ENCODE measurements at regions not wholly inside any gene's neighbourhood (a gene's known extent, or its start where the extent isn't known, plus 50 kb on each side); places are given as distances from the start of the nearest gene placed in this dataset.

- H3K27me3 ChIP-seq (ENCODE audit: insufficient read depth, low read length) = no peaks in the 10 kb centered on the region
- peaks cover 0 to 2% of the 10 kb centered on the region in 2 experiments for H3K4me1 ChIP-seq (ENCODE audit: control insufficient read depth in 1 of 2, insufficient read depth in 2 of 2, low read length in 2 of 2)
- no peak overlapping the region for H2AK5ac ChIP-seq (ENCODE audit: low read length)
- no peak overlapping the region for H2BK12ac ChIP-seq (ENCODE audit: low read length)
- no peak overlapping the region for H3K4me3 ChIP-seq (ENCODE audit: low read depth, low read length)
- no peak overlapping the region for H4K12ac ChIP-seq (ENCODE audit: low read depth, low read length)
- H2BK120ac ChIP-seq (ENCODE audit: insufficient read depth, low read length, poor library complexity) = no peak overlapping the region
- no peak overlapping the region for H3K18ac ChIP-seq (ENCODE audit: low read length)
- no peak overlapping the region for H3K27ac ChIP-seq (ENCODE audit: low read depth, low read length)
- H4K8ac ChIP-seq (ENCODE audit: low read depth, low read length) = no peak overlapping the region
- H2AFZ ChIP-seq (ENCODE audit: insufficient read depth, low read length, poor library complexity) = no peak overlapping the region
- no peak overlapping the region for H3K23ac ChIP-seq (ENCODE audit: low read length)
- no peak overlapping the region for H3K14ac ChIP-seq (ENCODE audit: low read length)
- H3K79me1 ChIP-seq (ENCODE audit: low read length) = no peaks in the 10 kb centered on the region
- no peaks in the 10 kb centered on the region for H3K79me2 ChIP-seq (ENCODE audit: control insufficient read depth, insufficient read depth, low read length, poor library complexity)
- H3K4ac ChIP-seq (ENCODE audit: low read depth, low read length) = no peak overlapping the region
- no peak overlapping the region for H4K91ac ChIP-seq (ENCODE audit: low read depth, low read length)
- no peak overlapping the region for H3K4me2 ChIP-seq (ENCODE audit: low read length)
- H3K9ac ChIP-seq (ENCODE audit: low read length) = no peak overlapping the region
- no peak overlapping the region for H2BK5ac ChIP-seq (ENCODE audit: low read depth, low read length, poor library complexity)
- WGBS (ENCODE audit: extremely low coverage, insufficient coverage, insufficient read length) = no CpG with 5 or more reads among the region's 6 CpGs
- H3K36me3 ChIP-seq (ENCODE audit: control insufficient read depth in 1 of 2, insufficient read depth in 2 of 2, low read length in 2 of 2) = no peaks in the 10 kb centered on the region
- no peak for DNase-seq
- H3K9me3 ChIP-seq (ENCODE audit: insufficient read depth, low read depth, low read length) = no peaks in the 10 kb centered on the region
Observed at GRCh38 chr13:102933122-102933521, 87.3 kb downstream of the ERCC5 start.

GRCh38 chr13:102932331-102932730, 86.5 kb downstream of the ERCC5 start:
- Histone ChIP-seq H3K4me3 (ENCODE audit: low read depth, low read length) (no peak overlapping the region), H2BK120ac (ENCODE audit: insufficient read depth, low read length, poor library complexity) (no peak overlapping the region), H3K27me3 (ENCODE audit: insufficient read depth, low read length) (no peaks in the 10 kb centered on the region), H3K4me2 (ENCODE audit: low read length) (no peak overlapping the region), H3K36me3 (ENCODE audit: control insufficient read depth in 1 of 2, insufficient read depth in 2 of 2, low read length in 2 of 2) (no peaks in the 10 kb centered on the region), H3K9ac (ENCODE audit: low read length) (no peak overlapping the region), H3K79me2 (ENCODE audit: control insufficient read depth, insufficient read depth, low read length, poor library complexity) (no peaks in the 10 kb centered on the region), H3K14ac (ENCODE audit: low read length) (no peak overlapping the region), H4K8ac (ENCODE audit: low read depth, low read length) (no peak overlapping the region), H3K23ac (ENCODE audit: low read length) (no peak overlapping the region), H3K79me1 (ENCODE audit: low read length) (no peaks in the 10 kb centered on the region), H4K91ac (ENCODE audit: low read depth, low read length) (no peak overlapping the region), H3K18ac (ENCODE audit: low read length) (no peak overlapping the region), H2AFZ (ENCODE audit: insufficient read depth, low read length, poor library complexity) (no peak overlapping the region), H3K9me3 (ENCODE audit: insufficient read depth, low read depth, low read length) (no peaks in the 10 kb centered on the region), H3K4me1 (ENCODE audit: control insufficient read depth in 1 of 2, insufficient read depth in 2 of 2, low read length in 2 of 2) (peaks cover 0 to 2% of the 10 kb centered on the region in 2 experiments), H2AK5ac (ENCODE audit: low read length) (no peak overlapping the region), H3K27ac (ENCODE audit: low read depth, low read length) (no peak overlapping the region), H3K4ac (ENCODE audit: low read depth, low read length) (no peak overlapping the region), H2BK5ac (ENCODE audit: low read depth, low read length, poor library complexity) (no peak overlapping the region), H4K12ac (ENCODE audit: low read depth, low read length) (no peak overlapping the region), H2BK12ac (ENCODE audit: low read length) (no peak overlapping the region)
- DNase-seq = no peak
- WGBS (ENCODE audit: extremely low coverage, insufficient coverage, insufficient read length) = no CpG with 5 or more reads among the region's 4 CpGs

GRCh38 chr13:102930566-102930965, 84.7 kb downstream of the ERCC5 start:
- Histone ChIP-seq H2BK120ac (ENCODE audit: insufficient read depth, low read length, poor library complexity) (no peak overlapping the region), H3K4me1 (ENCODE audit: control insufficient read depth in 1 of 2, insufficient read depth in 2 of 2, low read length in 2 of 2) (peaks cover 0 to 2% of the 10 kb centered on the region in 2 experiments), H2AFZ (ENCODE audit: insufficient read depth, low read length, poor library complexity) (no peak overlapping the region), H3K27ac (ENCODE audit: low read depth, low read length) (no peak overlapping the region), H3K4me2 (ENCODE audit: low read length) (no peak overlapping the region), H3K9ac (ENCODE audit: low read length) (no peak overlapping the region), H4K91ac (ENCODE audit: low read depth, low read length) (no peak overlapping the region), H2BK5ac (ENCODE audit: low read depth, low read length, poor library complexity) (no peak overlapping the region), H3K4ac (ENCODE audit: low read depth, low read length) (no peak overlapping the region), H3K4me3 (ENCODE audit: low read depth, low read length) (no peak overlapping the region), H3K36me3 (ENCODE audit: control insufficient read depth in 1 of 2, insufficient read depth in 2 of 2, low read length in 2 of 2) (no peaks in the 10 kb centered on the region), H3K23ac (ENCODE audit: low read length) (no peak overlapping the region), H3K9me3 (ENCODE audit: insufficient read depth, low read depth, low read length) (no peaks in the 10 kb centered on the region), H3K79me2 (ENCODE audit: control insufficient read depth, insufficient read depth, low read length, poor library complexity) (no peaks in the 10 kb centered on the region), H4K8ac (ENCODE audit: low read depth, low read length) (no peak overlapping the region), H3K27me3 (ENCODE audit: insufficient read depth, low read length) (no peaks in the 10 kb centered on the region), H3K14ac (ENCODE audit: low read length) (no peak overlapping the region), H4K12ac (ENCODE audit: low read depth, low read length) (no peak overlapping the region), H3K18ac (ENCODE audit: low read length) (no peak overlapping the region), H3K79me1 (ENCODE audit: low read length) (no peaks in the 10 kb centered on the region), H2BK12ac (ENCODE audit: low read length) (no peak overlapping the region), H2AK5ac (ENCODE audit: low read length) (no peak overlapping the region)
- WGBS (ENCODE audit: extremely low coverage, insufficient coverage, insufficient read length) = no CpG with 5 or more reads among the region's 3 CpGs
- DNase-seq = no peak

GRCh38 chr13:102928941-102929675, 83.3 kb downstream of the ERCC5 start:
- H2BK5ac ChIP-seq (ENCODE audit: low read depth, low read length, poor library complexity) = no peak overlapping the region
- H4K8ac ChIP-seq (ENCODE audit: low read depth, low read length) = no peak overlapping the region
- no peak overlapping the region for H2BK120ac ChIP-seq (ENCODE audit: insufficient read depth, low read length, poor library complexity)

More at GRCh38 chr13:102928941-102929675, 83.3 kb downstream of the ERCC5 start:
- Histone ChIP-seq H3K4ac (ENCODE audit: low read depth, low read length) (no peak overlapping the region), H3K27me3 (ENCODE audit: insufficient read depth, low read length) (no peaks in the 10 kb centered on the region), H3K9me3 (ENCODE audit: insufficient read depth, low read depth, low read length) (no peaks in the 10 kb centered on the region), H2AFZ (ENCODE audit: insufficient read depth, low read length, poor library complexity) (no peak overlapping the region), H3K27ac (ENCODE audit: low read depth, low read length) (no peak overlapping the region), H3K14ac (ENCODE audit: low read length) (no peak overlapping the region), H3K4me3 (ENCODE audit: low read depth, low read length) (no peak overlapping the region), H2AK5ac (ENCODE audit: low read length) (no peak overlapping the region), H4K12ac (ENCODE audit: low read depth, low read length) (no peak overlapping the region), H4K91ac (ENCODE audit: low read depth, low read length) (no peak overlapping the region), H3K4me2 (ENCODE audit: low read length) (no peak overlapping the region), H3K36me3 (ENCODE audit: control insufficient read depth in 1 of 2, insufficient read depth in 2 of 2, low read length in 2 of 2) (no peaks in the 10 kb centered on the region), H3K4me1 (ENCODE audit: control insufficient read depth in 1 of 2, insufficient read depth in 2 of 2, low read length in 2 of 2) (peaks cover 0 to 2% of the 10 kb centered on the region in 2 experiments), H2BK12ac (ENCODE audit: low read length) (no peak overlapping the region), H3K79me1 (ENCODE audit: low read length) (no peaks in the 10 kb centered on the region), H3K9ac (ENCODE audit: low read length) (no peak overlapping the region), H3K23ac (ENCODE audit: low read length) (no peak overlapping the region), H3K18ac (ENCODE audit: low read length) (no peak overlapping the region), H3K79me2 (ENCODE audit: control insufficient read depth, insufficient read depth, low read length, poor library complexity) (no peaks in the 10 kb centered on the region)
- WGBS (ENCODE audit: extremely low coverage, insufficient coverage, insufficient read length) = no CpG with 5 or more reads among the region's 9 CpGs
- DNase-seq = no peak

Data from trophoblast cell (in vitro differentiated cells and primary cell).